ENCODE measurements at regions not wholly inside any gene's neighbourhood (a gene's known extent, or its start where the extent isn't known, plus 50 kb on each side); places are given as distances from the start of the nearest gene placed in this dataset.

DNA sequence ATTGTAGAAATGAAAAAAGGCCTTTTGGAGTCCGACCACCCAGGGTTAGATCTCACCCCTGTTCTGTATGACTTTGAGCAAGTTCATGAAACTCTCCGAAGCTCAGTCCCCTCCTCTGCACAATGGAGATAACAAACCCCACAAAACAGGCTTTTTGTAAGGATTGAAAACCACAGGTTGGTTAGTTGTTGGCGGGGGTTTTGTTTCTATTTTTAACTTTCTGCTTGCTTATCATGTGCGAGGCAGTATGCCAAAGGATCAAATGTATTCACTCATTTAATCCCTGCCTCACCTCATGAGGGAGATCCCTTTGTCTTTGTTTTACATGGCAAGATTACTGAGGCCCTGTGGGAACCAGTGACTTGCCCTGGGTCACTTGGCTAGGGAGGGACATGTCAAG lies 539.1 kb downstream of the CDK5RAP2 start:
- TF ChIP-seq ZFX (IDR thresholded peaks at IDR 0.05) = no peak
- TF ChIP-seq, protein P1, sequence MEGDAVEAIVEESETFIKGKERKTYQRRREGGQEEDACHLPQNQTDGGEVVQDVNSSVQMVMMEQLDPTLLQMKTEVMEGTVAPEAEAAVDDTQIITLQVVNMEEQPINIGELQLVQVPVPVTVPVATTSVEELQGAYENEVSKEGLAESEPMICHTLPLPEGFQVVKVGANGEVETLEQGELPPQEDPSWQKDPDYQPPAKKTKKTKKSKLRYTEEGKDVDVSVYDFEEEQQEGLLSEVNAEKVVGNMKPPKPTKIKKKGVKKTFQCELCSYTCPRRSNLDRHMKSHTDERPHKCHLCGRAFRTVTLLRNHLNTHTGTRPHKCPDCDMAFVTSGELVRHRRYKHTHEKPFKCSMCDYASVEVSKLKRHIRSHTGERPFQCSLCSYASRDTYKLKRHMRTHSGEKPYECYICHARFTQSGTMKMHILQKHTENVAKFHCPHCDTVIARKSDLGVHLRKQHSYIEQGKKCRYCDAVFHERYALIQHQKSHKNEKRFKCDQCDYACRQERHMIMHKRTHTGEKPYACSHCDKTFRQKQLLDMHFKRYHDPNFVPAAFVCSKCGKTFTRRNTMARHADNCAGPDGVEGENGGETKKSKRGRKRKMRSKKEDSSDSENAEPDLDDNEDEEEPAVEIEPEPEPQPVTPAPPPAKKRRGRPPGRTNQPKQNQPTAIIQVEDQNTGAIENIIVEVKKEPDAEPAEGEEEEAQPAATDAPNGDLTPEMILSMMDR (conservative IDR thresholded peaks at IDR 0.05) = no peak
- H3K27ac ChIP-seq = no peak overlapping the region

DNA sequence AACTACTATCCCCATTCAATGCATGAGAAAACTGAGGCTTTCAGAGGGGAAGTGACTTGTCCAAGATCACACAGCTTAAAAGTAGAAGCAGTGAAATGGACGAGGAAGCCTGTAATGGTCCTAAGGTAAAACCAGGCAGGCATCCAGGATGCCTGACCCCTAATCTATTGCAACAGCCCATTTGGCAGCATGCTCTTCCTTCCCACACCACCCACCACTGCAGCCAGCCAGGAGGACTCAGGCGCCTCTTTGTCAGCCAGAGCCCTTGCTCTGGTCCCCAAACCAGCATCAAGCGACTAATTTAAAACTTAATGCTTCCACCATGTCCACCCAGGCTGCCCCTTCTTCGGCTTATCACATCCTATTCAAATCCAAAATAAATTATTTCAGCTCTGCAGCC lies 541.6 kb downstream of the CDK5RAP2 start:
- TF ChIP-seq ZFX (IDR thresholded peaks at IDR 0.05) = no peak
- TF ChIP-seq, protein P1 (conservative IDR thresholded peaks at IDR 0.05) = no peak
- H3K27ac ChIP-seq = no peak overlapping the region

DNA sequence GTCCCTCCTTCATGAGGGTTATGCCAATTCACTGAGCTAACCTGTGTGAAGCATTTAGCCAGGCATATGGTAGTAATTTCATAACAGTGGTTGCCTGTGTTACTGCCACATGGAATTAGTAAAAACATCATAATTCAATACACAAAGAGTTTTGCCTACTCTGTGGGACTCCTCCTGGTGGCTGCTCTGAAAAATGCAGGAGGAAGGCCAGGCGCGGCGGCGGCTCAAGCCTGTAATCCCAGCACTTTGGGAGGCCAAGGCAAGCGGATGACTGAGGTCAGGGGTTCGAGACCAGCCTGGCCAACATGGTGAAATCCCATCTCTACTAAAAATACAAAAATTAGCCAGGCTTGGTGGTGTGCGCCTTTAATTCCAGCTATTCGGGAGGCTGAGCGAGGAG lies 547.3 kb downstream of the CDK5RAP2 start:
- TF ChIP-seq, protein P1 (conservative IDR thresholded peaks at IDR 0.05) = peak; percentile 55
- TF ChIP-seq ZFX (IDR thresholded peaks at IDR 0.05) = no peak
- H3K27ac ChIP-seq = no peak overlapping the region

DNA sequence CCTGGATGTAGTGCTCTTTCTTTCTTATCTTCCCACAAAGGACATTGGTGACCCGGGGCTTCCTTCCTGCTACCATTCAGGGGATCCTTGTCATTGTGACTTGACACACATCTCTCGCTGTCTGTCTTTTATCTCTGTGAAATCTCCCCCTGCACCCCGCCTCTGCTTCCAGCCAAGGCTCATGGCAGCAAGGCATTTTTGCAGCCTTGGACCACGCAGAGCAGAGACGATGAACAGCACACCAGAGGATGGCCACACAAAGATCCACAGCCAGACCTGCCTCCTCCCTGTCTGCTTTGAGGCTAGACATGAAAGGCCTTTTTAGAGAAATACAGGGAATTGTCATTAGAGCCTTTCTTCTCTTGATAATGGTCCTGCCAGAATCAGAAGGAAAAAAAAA lies 549.1 kb downstream of the CDK5RAP2 start:
- no peak overlapping the region for H3K27ac ChIP-seq
- TF ChIP-seq ZFX (IDR thresholded peaks at IDR 0.05) = no peak
- TF ChIP-seq, protein P1 (conservative IDR thresholded peaks at IDR 0.05) = no peak

DNA sequence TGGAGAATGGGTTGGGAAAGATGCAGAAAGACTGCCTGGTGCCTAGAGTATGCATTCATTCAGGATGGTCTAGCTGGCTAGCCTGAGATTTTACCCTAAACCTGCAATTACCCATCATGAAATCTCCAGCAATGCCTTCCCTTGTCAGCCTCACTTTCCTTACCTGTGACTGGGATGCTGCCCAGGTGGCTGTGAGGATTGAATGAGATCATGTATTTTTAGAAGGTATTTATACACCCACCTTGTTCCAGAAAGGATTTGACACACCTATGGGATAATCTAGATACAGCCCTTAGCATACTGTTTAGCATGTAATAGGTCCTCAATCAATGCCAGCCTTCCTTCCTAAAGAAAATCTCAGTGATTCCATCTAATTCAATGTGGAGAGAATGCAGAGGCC lies 561.4 kb downstream of the CDK5RAP2 start:
- H3K27ac ChIP-seq = no peak overlapping the region
- TF ChIP-seq, protein P1 (conservative IDR thresholded peaks at IDR 0.05) = no peak
- TF ChIP-seq ZFX (IDR thresholded peaks at IDR 0.05) = no peak

DNA sequence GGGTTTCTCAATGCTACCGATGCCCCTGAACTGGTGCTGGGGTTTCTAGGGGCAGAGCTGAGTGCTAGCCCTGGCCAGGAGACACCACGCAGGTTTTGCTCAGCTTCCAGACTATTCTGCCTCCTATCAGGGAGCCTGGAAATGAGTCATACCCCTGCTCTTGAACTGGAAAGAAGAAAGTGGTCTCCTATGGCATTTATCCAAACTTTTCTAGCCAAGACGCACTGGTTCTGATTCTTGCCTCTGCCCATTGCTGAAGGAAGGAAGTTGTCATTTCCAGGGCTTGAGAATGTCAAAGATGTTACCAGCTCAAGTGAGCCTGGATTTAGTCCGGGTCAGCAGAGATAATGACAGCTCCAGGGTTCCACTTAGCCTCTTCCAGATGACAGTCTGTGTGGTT lies 561.9 kb downstream of the CDK5RAP2 start:
- TF ChIP-seq ZFX (IDR thresholded peaks at IDR 0.05) = no peak
- TF ChIP-seq, protein P1 (conservative IDR thresholded peaks at IDR 0.05) = no peak
- H3K27ac ChIP-seq = no peak overlapping the region

DNA sequence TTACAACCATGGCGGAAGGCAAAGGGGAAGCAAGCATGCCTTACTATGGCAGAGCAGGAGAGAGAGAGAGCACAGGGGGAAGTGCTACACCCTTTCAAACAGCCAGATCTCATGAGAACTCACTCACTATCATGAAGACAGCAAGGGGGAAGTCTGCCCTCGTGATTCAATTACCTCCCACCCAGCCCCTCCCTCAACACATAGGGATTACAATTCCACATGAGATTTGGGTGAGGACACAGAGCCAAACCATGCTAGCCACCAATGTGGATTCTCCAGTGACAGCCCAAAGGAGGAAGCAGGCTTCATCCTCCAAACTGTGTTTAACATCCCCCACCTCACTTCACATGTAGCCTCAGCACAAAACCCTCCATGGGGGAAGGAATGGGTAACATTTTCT lies 563.7 kb downstream of the CDK5RAP2 start:
- no peak for TF ChIP-seq ZFX (IDR thresholded peaks at IDR 0.05)
- TF ChIP-seq, protein P1 (conservative IDR thresholded peaks at IDR 0.05) = no peak

More for the DNA sequence above, 563.7 kb downstream of the CDK5RAP2 start:
- H3K27ac ChIP-seq = no peak overlapping the region
